GM10248 (cell line): ENCODE measurements at regions not wholly inside any gene's neighbourhood (a gene's known extent, or its start where the extent isn't known, plus 50 kb on each side); places are given as distances from the start of the nearest gene placed in this dataset.

Experiments used
- CTCF ChIA-PET: fragments of 300-600 bp; sonication (Branson Sonifier 250); formaldehyde crosslinking; extraction: SDS; loops from one replicate; lab custom pipeline; 2021; ENCODE audit warnings: antibody characterized with exemption; lab: Yijun Ruan, JAX
- POLR2A ChIA-PET: fragments of 350-650 bp; sonication (Branson Sonifier 250); formaldehyde crosslinking; extraction: SDS; loops from one replicate; lab custom pipeline; 2020; ENCODE audit warnings: antibody characterized with exemption; lab: Yijun Ruan, JAX
- DNase-seq: peaks from one replicate; pipeline ENCODE4 v3.0.0; 2012; ENCODE audit errors: extremely low spot score
- TF ChIP-seq, protein P1 (sequence below): IDR thresholded peaks from 2 replicates; pipeline ENCODE4 v1.5.1; 2012; ENCODE audit warnings: mild to moderate bottlenecking, low read depth; ENCODE audit errors: extremely low read depth, missing control alignments, control extremely low read depth

DNA sequence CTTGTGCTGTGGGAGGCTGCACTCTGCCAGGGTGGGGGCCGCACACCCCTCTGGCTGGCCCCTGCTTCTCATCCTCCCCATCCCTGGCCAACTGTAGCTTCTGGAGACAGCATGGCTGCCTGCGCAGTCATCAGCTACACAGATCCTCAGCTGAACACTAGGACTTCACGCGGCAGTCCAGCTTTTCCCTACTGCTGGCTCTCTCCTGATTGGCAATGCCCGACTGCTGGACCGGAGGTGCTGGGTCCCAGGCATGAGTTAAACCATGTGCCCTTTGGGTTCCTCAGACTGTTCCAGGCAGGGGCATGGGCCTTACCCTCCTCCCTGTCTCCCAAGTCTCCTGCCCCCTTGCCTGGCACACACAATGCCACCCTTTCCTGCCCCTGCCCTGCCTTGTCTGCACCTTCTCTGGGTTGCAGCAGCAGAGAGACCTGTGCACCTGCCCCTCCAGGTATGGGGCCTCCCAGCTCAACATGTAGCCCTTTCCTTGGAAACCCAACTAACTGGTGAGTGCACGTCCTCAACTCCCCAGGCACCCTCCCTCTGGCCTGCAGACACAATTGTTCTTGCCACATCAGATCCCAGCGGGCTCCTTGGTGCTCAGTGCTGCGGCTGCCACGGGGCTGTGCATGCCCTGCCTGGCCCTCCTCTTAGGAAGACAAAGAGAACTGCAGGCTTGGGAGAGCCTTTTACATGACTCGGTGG lies 1039.2 kb downstream of the TBC1D22A start:
- POLR2A ChIA-PET: no interaction called here
- TF ChIP-seq, protein P1, sequence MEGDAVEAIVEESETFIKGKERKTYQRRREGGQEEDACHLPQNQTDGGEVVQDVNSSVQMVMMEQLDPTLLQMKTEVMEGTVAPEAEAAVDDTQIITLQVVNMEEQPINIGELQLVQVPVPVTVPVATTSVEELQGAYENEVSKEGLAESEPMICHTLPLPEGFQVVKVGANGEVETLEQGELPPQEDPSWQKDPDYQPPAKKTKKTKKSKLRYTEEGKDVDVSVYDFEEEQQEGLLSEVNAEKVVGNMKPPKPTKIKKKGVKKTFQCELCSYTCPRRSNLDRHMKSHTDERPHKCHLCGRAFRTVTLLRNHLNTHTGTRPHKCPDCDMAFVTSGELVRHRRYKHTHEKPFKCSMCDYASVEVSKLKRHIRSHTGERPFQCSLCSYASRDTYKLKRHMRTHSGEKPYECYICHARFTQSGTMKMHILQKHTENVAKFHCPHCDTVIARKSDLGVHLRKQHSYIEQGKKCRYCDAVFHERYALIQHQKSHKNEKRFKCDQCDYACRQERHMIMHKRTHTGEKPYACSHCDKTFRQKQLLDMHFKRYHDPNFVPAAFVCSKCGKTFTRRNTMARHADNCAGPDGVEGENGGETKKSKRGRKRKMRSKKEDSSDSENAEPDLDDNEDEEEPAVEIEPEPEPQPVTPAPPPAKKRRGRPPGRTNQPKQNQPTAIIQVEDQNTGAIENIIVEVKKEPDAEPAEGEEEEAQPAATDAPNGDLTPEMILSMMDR: no peak
- CTCF ChIA-PET: no interaction called here
- DNase-seq: no peak

DNA sequence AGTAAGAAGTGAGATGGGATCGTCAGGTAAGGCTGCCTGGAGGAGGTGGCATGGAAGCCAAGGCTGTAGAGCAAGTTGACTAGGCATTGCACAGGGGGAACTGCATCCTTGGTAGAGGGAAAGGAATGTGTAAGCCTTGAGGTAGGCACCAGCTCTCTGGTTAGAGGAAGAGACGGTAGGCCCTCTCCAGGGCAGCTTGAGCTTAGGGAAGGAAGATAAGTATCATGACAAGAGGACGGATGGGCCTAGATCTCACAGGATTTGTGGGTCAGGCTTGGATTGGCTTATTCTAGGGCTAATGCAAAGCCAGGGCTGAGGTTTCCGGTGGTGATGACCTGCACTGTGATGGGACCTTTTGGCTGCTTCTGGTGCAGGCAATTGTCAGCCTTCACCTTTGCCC lies 1035.8 kb downstream of the TBC1D22A start:
- ChIA-PET POLR2A (no interaction called here), CTCF (no interaction called here)
- no peak for DNase-seq
- TF ChIP-seq, protein P1: no peak

DNA sequence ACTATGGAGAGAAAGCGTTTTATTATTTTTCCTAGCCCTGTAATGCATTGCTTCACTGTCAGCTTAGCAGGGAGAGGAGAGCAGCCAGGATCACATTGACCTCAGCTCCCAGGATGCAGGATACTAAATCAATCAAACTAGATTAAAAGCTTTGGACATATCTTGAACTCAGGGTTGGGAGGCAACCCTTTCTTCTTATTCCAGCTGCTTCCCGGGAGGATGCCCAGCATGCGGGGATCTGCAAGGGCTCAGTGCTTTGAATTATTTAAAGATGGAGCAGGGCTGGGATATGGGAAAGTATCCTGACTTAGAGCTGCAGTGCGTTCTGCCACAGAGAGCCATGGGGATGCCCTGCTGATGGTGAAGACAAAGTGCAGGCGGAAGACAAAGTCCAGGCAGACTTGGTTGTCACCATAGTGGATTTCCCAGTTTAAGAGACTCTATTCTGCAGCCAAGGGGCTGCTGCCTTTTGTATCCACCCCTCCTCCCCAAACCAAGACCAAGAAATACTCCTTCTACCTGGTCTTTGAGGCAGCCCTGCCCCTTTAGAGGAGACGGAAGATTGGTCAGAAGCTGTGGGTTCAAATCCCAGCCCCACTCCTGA lies 1035.0 kb downstream of the TBC1D22A start:
- no peak for DNase-seq
- ChIA-PET POLR2A (no interaction called here), CTCF (no interaction called here)
- TF ChIP-seq, protein P1: no peak

DNA sequence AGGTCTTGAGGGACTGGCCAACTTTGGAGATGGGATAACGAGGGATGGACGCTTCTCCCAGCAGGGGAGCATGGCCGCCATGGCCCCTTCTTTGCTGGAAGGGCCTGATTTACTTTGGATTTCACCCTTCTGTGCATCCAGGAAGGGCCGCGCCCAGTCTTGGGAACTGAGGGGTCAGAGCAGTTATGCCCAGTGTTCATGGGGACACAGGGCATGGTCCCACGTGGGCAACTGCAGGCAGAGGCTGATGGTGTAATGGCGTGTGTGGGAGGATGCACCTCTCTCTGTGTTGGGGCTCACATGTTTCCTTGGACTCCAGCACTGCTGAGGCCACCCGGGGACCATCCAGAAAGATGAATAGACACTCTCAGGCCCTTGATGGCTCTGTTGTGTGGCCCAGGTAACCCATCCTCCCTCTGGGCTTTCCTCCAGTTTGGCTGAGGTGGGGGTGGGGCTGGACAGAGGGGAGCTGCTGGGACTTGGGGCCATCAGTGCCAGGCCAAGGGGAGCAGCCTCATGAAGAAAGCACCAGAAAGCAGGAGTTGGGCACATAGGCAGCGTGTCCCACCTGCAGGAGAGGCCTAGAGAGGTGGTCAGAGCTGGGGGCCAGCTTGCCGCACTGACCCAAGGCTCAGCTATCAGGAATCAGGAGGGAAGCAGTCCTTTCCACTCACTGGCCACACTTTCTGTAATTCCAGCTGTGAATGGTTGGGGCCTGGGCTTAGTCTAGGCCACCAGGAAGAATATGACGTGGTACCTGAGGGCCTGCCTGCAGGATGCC lies 1033.9 kb downstream of the TBC1D22A start:
- TF ChIP-seq, protein P1: no peak
- CTCF ChIA-PET: interaction anchor here (1.2 kb wide), 1 partner anchor 20 kb away, joined by 4 read pairs; no protein-coding TSS in a partner anchor
- DNase-seq: no peak
- POLR2A ChIA-PET: no interaction called here

DNA sequence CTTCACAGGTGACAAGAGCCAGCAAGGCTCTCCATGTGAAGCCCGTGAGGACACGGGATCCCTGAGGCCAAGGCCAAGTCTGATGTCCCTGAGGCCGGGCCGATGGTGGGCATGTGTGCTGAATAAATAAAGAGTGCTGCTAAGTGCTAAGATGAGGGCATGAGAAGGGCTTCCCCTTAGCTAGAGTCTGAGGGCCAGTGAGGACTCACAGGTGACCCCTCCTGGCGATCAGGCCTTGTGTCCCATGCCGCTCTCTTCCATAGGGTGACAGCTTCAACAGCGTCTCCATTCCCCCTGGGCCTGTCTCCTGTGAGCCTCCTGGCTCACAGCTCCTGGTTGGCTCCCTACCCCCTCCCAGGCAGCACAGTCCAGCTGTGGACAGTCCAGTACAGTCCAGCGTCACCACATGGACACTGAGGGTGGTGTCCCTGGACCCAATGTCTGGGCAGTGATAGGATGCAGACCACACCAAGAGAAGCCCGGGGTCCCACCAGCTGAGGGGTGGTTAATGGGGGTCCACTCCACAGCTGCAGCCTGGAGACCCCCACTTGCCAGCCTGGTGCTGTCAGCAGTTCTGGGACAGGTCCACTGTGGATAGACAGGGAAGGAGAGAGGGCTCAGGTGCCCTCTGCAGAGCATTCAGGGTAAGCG lies 1033.2 kb downstream of the TBC1D22A start:
- POLR2A ChIA-PET: no interaction called here
- no peak for DNase-seq
- TF ChIP-seq, protein P1: no peak
- CTCF ChIA-PET: interaction anchor here (1.2 kb wide), 1 partner anchor 19 kb away, joined by 4 read pairs; no protein-coding TSS in a partner anchor

DNA sequence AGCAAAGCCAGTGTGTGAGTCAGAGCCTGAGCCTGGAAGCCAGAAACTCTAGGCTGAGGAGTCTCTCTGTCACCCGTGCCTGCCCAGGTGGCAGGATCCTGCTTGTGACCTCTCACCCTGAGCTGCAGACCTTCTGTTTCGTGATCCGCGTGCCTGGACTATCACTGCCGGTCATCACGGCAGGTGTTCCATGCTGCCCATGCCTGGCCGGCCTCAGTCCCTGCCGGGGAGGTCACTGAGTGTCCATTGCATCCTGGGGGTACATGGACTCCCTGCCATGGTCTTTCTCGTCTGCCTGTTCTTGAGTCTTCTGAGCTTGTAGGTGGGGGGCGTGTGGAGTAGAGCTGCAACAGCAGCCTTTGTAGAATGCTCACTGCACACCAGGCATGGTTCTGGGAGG lies 1032.4 kb downstream of the TBC1D22A start:
- DNase-seq: no peak
- POLR2A ChIA-PET: no interaction called here
- TF ChIP-seq, protein P1: no peak
- CTCF ChIA-PET: no interaction called here
